NT2/D1 (cell line): ENCODE measurements at regions not wholly inside any gene's neighbourhood (a gene's known extent, or its start where the extent isn't known, plus 50 kb on each side); places are given as distances from the start of the nearest gene placed in this dataset.

ENCODE experiments used
- SUZ12 ChIP-seq: IDR thresholded peaks from 2 replicates; pipeline ENCODE4 v1.6.1; 2011; ENCODE audit not compliant: insufficient read length, insufficient read depth; ENCODE audit errors: extremely low read depth
- YY1 ChIP-seq: IDR thresholded peaks from 2 replicates; pipeline ENCODE4 v1.6.1; 2011; ENCODE audit not compliant: insufficient read length, insufficient read depth
- ZNF274 ChIP-seq: IDR thresholded peaks from 2 replicates; pipeline ENCODE4 v1.6.1; 2011; ENCODE audit warnings: mild to moderate bottlenecking, low read depth, low read length

DNA sequence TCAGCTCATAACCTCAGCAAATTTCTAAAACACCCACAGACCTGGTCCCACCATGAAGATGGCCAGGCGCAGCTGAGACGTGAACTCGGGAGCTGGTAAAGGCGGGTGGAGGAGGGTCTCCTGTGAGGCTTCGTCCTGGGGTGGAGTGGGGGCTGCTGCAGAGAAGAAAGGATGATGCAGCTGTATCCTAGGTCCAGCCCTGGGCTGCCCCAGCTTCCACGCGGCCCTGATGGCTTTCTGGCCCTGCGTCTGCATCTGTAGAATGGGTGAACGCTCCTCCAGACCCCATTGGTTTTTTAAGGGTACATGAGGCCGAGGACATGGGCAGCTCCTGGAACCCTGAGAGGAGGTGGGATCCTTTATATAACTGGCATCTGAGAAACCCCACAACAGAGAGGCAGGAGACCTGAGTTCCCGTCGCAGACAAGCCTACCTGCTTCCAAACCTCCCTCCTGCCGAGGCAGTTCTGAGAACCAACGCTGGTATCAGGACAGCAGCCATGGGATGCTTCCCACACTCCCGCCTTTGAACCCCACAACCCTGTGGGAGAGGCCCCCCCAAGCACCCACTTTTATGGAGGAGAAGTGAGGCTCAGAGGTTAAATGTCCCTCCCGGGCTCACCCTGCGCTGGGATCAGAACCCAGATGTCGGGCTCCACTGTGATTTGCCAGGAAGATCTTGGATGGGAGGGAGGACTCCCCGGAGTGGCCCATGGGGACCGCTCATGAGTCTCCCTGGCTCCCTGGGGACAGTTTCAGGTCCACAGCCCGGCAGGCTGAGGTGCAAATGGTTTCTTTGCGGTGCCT is 55.2 kb upstream of the FGF3 start:
- TF ChIP-seq YY1: no peak
- no peak for TF ChIP-seq ZNF274
- TF ChIP-seq SUZ12: no peak
